HCT116 (cell line): ENCODE measurements at regions not wholly inside any gene's neighbourhood (a gene's known extent, or its start where the extent isn't known, plus 50 kb on each side); places are given as distances from the start of the nearest gene placed in this dataset.

ENCODE experiments used
- ATAC-seq: fragments of 200-7000 bp; cut with Tn5 transposase; 2 replicates; pipeline ENCODE4 v1.9.1; 2020; ENCODE audit warnings: mild to moderate bottlenecking, moderate library complexity
- BruUV-seq: library from RNA; stranded (reverse); fragments of 400-500 nt; replicated peaks from 2 replicates; lab custom pipeline; 2021; lab: Mats Ljungman, UMichigan
- CTCF ChIA-PET: fragments of 300-600 bp; sonication (Branson Sonifier 250); formaldehyde crosslinking; loops from one replicate; lab custom pipeline; 2021; ENCODE audit warnings: antibody characterized with exemption; lab: Charles Lee
- POLR2A ChIA-PET: fragments of 300-600, 350-600 bp; sonication (Branson Sonifier 250); formaldehyde crosslinking; loops from one replicate; lab custom pipeline; 2021; ENCODE audit warnings: antibody characterized with exemption; lab: Charles Lee
- RAD21 ChIA-PET, 2 experiments: fragments of 300-600 bp; sonication (Branson Sonifier 250); formaldehyde crosslinking; loops; one replicate each; lab custom pipeline; 2023; ENCODE audit warnings: low total read pairs in 2 of 2; ENCODE audit not compliant: uncharacterized antibody in 2 of 2, unreplicated experiment in 2 of 2, low non-redundant PET in 1 of 2; lab: Charles Lee
- DNase-seq: peaks from one replicate; pipeline ENCODE4 v3.0.0-alpha.2; 2010; ENCODE audit warnings: low read depth, low spot score
- H2AFZ ChIP-seq: fragments of 200-600 bp; shearing (Covaris generic), sonication (generic); 2 replicates; pipeline ENCODE4 v1.6.1; 2017; ENCODE audit warnings: low read depth, mixed run types, mixed read lengths, antibody characterized with exemption, low read length; ENCODE audit not compliant: poor library complexity, severe bottlenecking
- H3K27ac ChIP-seq: 2 replicates; pipeline ENCODE4 v1.5.1; 2012; ENCODE audit warnings: low read depth, low read length
- H3K27me3 ChIP-seq: fragments of 200-600 bp; sonication (generic); 2 replicates; pipeline ENCODE4 v1.6.1; 2016; ENCODE audit warnings: mixed run types, low read length, mixed read lengths; ENCODE audit not compliant: insufficient read depth
- H3K36me3 ChIP-seq, 2 experiments: fragments of 200-500 bp in 1 of 2; fragments of 200-600 bp in 1 of 2; sonication (Bioruptor generic) in 1 of 2; sonication (generic) in 1 of 2; 2 replicates each; pipeline versions ENCODE4 v1.5.1 to v1.6.1; 2014 to 2016; ENCODE audit warnings: low read length in 2 of 2, inconsistent platforms in 1 of 2, mixed read lengths in 1 of 2, mixed run types in 1 of 2; ENCODE audit not compliant: insufficient read depth in 2 of 2, control insufficient read depth in 1 of 2
- H3K4me1 ChIP-seq, 2 experiments: fragments of 200-600 bp in 1 of 2; sonication (generic) in 1 of 2; 2 replicates each; pipeline versions ENCODE4 v1.5.1 to v1.6.1; 2012 to 2017; ENCODE audit warnings: low read length in 2 of 2, inconsistent platforms in 1 of 2, mild to moderate bottlenecking in 1 of 2, mixed read lengths in 1 of 2, mixed run types in 1 of 2, moderate library complexity in 1 of 2; ENCODE audit not compliant: insufficient read depth in 2 of 2, control insufficient read depth in 1 of 2
- H3K4me2 ChIP-seq: fragments of 200-600 bp; sonication (generic); 2 replicates; pipeline ENCODE4 v1.6.1; 2017; ENCODE audit warnings: mixed run types, low read length, mixed read lengths
- H3K4me3 ChIP-seq, 2 experiments: fragments of 200-600 bp in 1 of 2; sonication (generic) in 1 of 2; replicated peaks in 1 of 2; 2 replicates each; pipeline ENCODE4 v1.5.1; 2011 to 2016; ENCODE audit warnings: low read length in 2 of 2, control low read depth in 1 of 2, low read depth in 1 of 2, mild to moderate bottlenecking in 1 of 2, mixed read lengths in 1 of 2, mixed run types in 1 of 2
- H3K79me2 ChIP-seq: fragments of 200-600 bp; sonication (generic); 2 replicates; pipeline ENCODE4 v1.6.1; 2017; ENCODE audit warnings: mild to moderate bottlenecking, mixed run types, low read length, moderate library complexity, mixed read lengths; ENCODE audit not compliant: insufficient read depth
- H3K9ac ChIP-seq: fragments of 200-600 bp; sonication (generic); 2 replicates; pipeline ENCODE4 v1.6.1; 2016; ENCODE audit warnings: low read length, mixed read lengths
- H3K9me2 ChIP-seq: fragments of 200-600 bp; sonication (generic), shearing (Covaris generic); 2 replicates; pipeline ENCODE4 v1.6.1; 2017; ENCODE audit warnings: mixed run types, mild to moderate bottlenecking, moderate library complexity; ENCODE audit not compliant: insufficient read depth
- H3K9me3 ChIP-seq, 2 experiments: fragments of 200-500 bp in 1 of 2; fragments of 200-600 bp in 1 of 2; sonication (Bioruptor generic) in 1 of 2; sonication (generic) in 1 of 2; 2 replicates each; pipeline ENCODE4 v1.6.1; 2014 to 2017; ENCODE audit warnings: low read length in 2 of 2, mixed read lengths in 2 of 2, inconsistent platforms in 1 of 2, low read depth in 1 of 2, mild to moderate bottlenecking in 1 of 2, mixed run types in 1 of 2, moderate library complexity in 1 of 2; ENCODE audit not compliant: control insufficient read depth in 1 of 2, insufficient read depth in 1 of 2
- H4K20me1 ChIP-seq: fragments of 200-600 bp; sonication (generic), shearing (Covaris generic); 2 replicates; pipeline ENCODE4 v1.6.1; 2017; ENCODE audit warnings: mixed run types, mild to moderate bottlenecking, moderate library complexity; ENCODE audit not compliant: insufficient read depth
- EGR1 ChIP-seq: IDR thresholded peaks from 2 replicates; pipeline ENCODE4 v1.6.1; 2012; ENCODE audit warnings: low read depth
- ELF1 ChIP-seq: IDR thresholded peaks from 2 replicates; pipeline ENCODE4 v1.6.1; 2012; ENCODE audit warnings: low read depth, borderline replicate concordance
- EZH2 ChIP-seq: fragments of 200-600 bp; sonication (generic); IDR thresholded peaks from 2 replicates; pipeline ENCODE4 v1.6.1; 2017; ENCODE audit warnings: antibody characterized with exemption, mixed run types
- MAX ChIP-seq: IDR thresholded peaks from 2 replicates; pipeline ENCODE4 v1.6.1; 2012
- POLR2AphosphoS5 ChIP-seq: IDR thresholded peaks from 2 replicates; pipeline ENCODE4 v1.6.1; 2011; ENCODE audit warnings: mild to moderate bottlenecking, low read depth, low read length, moderate library complexity
- REST ChIP-seq: IDR thresholded peaks from 2 replicates; pipeline ENCODE4 v1.6.1; 2012; ENCODE audit warnings: low read depth
- SP1 ChIP-seq: IDR thresholded peaks from 2 replicates; pipeline ENCODE4 v1.6.1; 2012; ENCODE audit warnings: low read depth
- SRF ChIP-seq: IDR thresholded peaks from 2 replicates; pipeline ENCODE4 v1.6.1; 2012; ENCODE audit warnings: low read depth
- TCF7L2 ChIP-seq: IDR thresholded peaks from 2 replicates; pipeline ENCODE4 v1.7.0; 2011; ENCODE audit warnings: borderline replicate concordance, inconsistent platforms; ENCODE audit not compliant: insufficient read depth, insufficient read length; ENCODE audit errors: extremely low read depth
- ZFX ChIP-seq: fragments of 450-650 bp; IDR thresholded peaks from 2 replicates; pipeline ENCODE4 v1.6.1; 2017
- intact Hi-C: fragments of 100-400 bp; cut with micrococcal nuclease; formaldehyde crosslinking; loops from 2 replicates; pipeline ENCODE4 v1.10.0; 2022
- TF ChIP-seq, protein P1 (sequence below): IDR thresholded peaks from 2 replicates; pipeline ENCODE4 v1.6.1; 2012

DNA sequence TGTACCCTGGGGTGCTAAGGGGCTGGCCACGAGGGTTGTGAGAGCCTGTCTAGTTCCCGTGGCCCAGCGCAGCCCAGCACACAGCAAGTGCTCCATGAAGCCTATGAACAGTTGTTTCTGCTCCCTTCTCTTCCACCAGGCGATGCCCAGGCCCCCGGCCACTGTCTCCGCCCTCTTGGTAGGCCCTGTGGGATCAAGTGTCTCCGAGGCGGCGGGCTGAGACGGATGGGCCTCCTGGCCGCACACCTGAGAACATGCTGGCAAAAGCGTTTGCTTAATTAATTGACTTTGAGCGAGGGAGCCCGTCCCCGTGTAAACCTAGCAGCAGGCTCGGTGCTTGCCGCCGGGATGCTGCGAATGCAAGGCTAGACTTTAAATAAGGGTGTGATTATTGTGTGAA, 129.7 kb upstream of the GSE1 start:
- DNase-seq: no peak
- intact Hi-C loops: no loop called here
- CTCF ChIA-PET: no interaction called here
- Histone ChIP-seq H3K9me3 (no peaks in the 10 kb centered on the region), H3K27ac (no peak overlapping the region), H2AFZ (no peak overlapping the region), H3K79me2 (no peaks in the 10 kb centered on the region), H3K9ac (no peak overlapping the region), H3K4me1 (no peaks in the 10 kb centered on the region), H3K27me3 (no peaks in the 10 kb centered on the region), H4K20me1 (no peaks in the 10 kb centered on the region), H3K4me2 (no peak overlapping the region), H3K36me3 (no peaks in the 10 kb centered on the region)
- POLR2A ChIA-PET: no interaction called here
- TF ChIP-seq EGR1 (no peak), SP1 (no peak), ELF1 (no peak), ZFX (no peak), TCF7L2 (no peak), REST (no peak), EZH2 (no peak), MAX (no peak), SRF (no peak), POLR2AphosphoS5 (no peak)
- TF ChIP-seq, protein P1, sequence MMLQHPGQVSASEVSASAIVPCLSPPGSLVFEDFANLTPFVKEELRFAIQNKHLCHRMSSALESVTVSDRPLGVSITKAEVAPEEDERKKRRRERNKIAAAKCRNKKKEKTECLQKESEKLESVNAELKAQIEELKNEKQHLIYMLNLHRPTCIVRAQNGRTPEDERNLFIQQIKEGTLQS: no peak
- TF ChIP-seq, all 23 proteins: peak for 0
- Histone ChIP-seq H3K9me2 (no peaks in the 10 kb centered on the region), H3K4me3 (no peak overlapping the region)
- RAD21 ChIA-PET: no interaction called here
- BruUV-seq: no TSS peak
- ATAC-seq: no peak
